GM12878 (cell line): ENCODE measurements at regions not wholly inside any gene's neighbourhood (a gene's known extent, or its start where the extent isn't known, plus 50 kb on each side); places are given as distances from the start of the nearest gene placed in this dataset. TPM values are rescaled to one million over a fixed set of nuclear protein-coding genes. Genes with fewer than 3 reads are reported as not detected.
A peak's percentile ranks its signal among the peaks of the same experiment; 100 is the strongest.
"Not testable (repeated sequence)": the region's sequence is repeated elsewhere in the genome, so short reads cannot be mapped to it uniquely, and the experiment has no call there.

Experiments
- ATAC-seq: fragments of 200-7000 bp; cut with Tn5 transposase; 3 replicates; pipeline ENCODE4 v1.9.1; 2020; ENCODE audit warnings: mild to moderate bottlenecking, moderate library complexity
- BruUV-seq: library from RNA; stranded (reverse); fragments of 400-500 nt; replicated peaks from 2 replicates; lab custom pipeline; 2021; lab: Mats Ljungman, UMichigan
- CTCF ChIA-PET: fragments of 300-600 bp; sonication (Branson Sonifier 250); formaldehyde crosslinking; extraction: SDS; loops from one replicate; lab custom pipeline; 2021; ENCODE audit warnings: inconsistent platforms; lab: Yijun Ruan, JAX
- POLR2A ChIA-PET: fragments of 350-600 bp; formaldehyde crosslinking; extraction: SDS; loops from one replicate; lab custom pipeline; 2021; ENCODE audit warnings: inconsistent platforms; lab: Charles Lee
- RAD21 ChIA-PET: fragments of 300-600 bp; sonication (Branson Sonifier 250); formaldehyde crosslinking; loops from one replicate; lab custom pipeline; 2023; ENCODE audit warnings: antibody characterized with exemption; ENCODE audit not compliant: unreplicated experiment; lab: Charles Lee
- SMC1A ChIA-PET: fragments of 300-600 bp; sonication (Branson Sonifier 250); formaldehyde crosslinking; loops from one replicate; lab custom pipeline; 2023; ENCODE audit not compliant: unreplicated experiment, uncharacterized antibody; lab: Charles Lee
- DNase-seq: peaks from one replicate; pipeline ENCODE4 v3.0.0-alpha.2; 2011; ENCODE audit warnings: low read depth, low spot score
- FAIRE-seq: peaks from 3 replicates; lab custom pipeline; 2011; peaks lifted over from hg19 to GRCh38; lab: Jason Lieb, UNC
- H2AFZ ChIP-seq: 2 replicates; pipeline ENCODE4 v1.6.0; 2011; ENCODE audit warnings: low read depth, low read length, control low read depth; ENCODE audit not compliant: control insufficient read depth
- H3K27ac ChIP-seq: 2 replicates; pipeline ENCODE4 v1.5.1; 2011; ENCODE audit warnings: control low read depth; ENCODE audit not compliant: control insufficient read depth, insufficient read depth
- H3K27me3 ChIP-seq, 2 experiments: replicated peaks in 1 of 2; 2 replicates each; pipeline versions ENCODE4 v1.6.0 to v1.6.1; 2011; ENCODE audit warnings: low read length in 1 of 2; ENCODE audit not compliant: control insufficient read depth in 2 of 2, insufficient read depth in 2 of 2
- H3K36me3 ChIP-seq, 2 experiments: 2 replicates each; pipeline ENCODE4 v1.5.1; 2011; ENCODE audit warnings: low read length in 1 of 2; ENCODE audit not compliant: control insufficient read depth in 2 of 2, insufficient read depth in 2 of 2
- H3K4me1 ChIP-seq: 2 replicates; pipeline ENCODE4 v1.6.1; 2011; ENCODE audit warnings: mild to moderate bottlenecking, low read length, moderate library complexity, mixed read lengths; ENCODE audit not compliant: control insufficient read depth, insufficient read depth
- H3K4me2 ChIP-seq: 2 replicates; pipeline ENCODE4 v1.6.0; 2011; ENCODE audit warnings: control low read depth; ENCODE audit not compliant: control insufficient read depth, insufficient read depth
- H3K4me3 ChIP-seq: fragments of 200-600 bp; sonication (generic); 2 replicates; pipeline ENCODE4 v1.5.1; 2016
- H3K79me2 ChIP-seq: 2 replicates; pipeline ENCODE4 v1.6.0; 2011; ENCODE audit warnings: low read length; ENCODE audit not compliant: control insufficient read depth, insufficient read depth
- H3K9ac ChIP-seq: 2 replicates; pipeline ENCODE4 v1.8.0; 2011; ENCODE audit warnings: low read length, control low read depth, mixed read lengths; ENCODE audit not compliant: control insufficient read depth, insufficient read depth
- H3K9me3 ChIP-seq: replicated peaks from 3 replicates; pipeline ENCODE4 v1.5.1; 2011; ENCODE audit warnings: mild to moderate bottlenecking, low read length; ENCODE audit not compliant: control insufficient read depth, insufficient read depth
- H4K20me1 ChIP-seq: 2 replicates; pipeline ENCODE4 v1.6.0; 2011; ENCODE audit not compliant: control insufficient read depth, insufficient read depth
- SPI1 ChIP-seq: IDR thresholded peaks from 2 replicates; pipeline ENCODE4 v1.6.1; 2011; ENCODE audit warnings: low read depth, mild to moderate bottlenecking, low read length, moderate library complexity, borderline replicate concordance; ENCODE audit not compliant: insufficient read depth
- WGBS: methylation state at CpG from one replicate; pipeline ENCODE4 v1.1.6; 2016; ENCODE audit warnings: low lambda C conversion rate; ENCODE audit not compliant: insufficient replicate concordance, insufficient coverage; ENCODE audit errors: missing lambda C conversion rate; 5-methylcytosine and 5-hydroxymethylcytosine counted together
- in situ Hi-C: fragments of 300-500 bp; cut with MboI; formaldehyde crosslinking; loops from 9 replicates; pipeline ENCODE4 v1.14.3; 2018; ENCODE audit warnings: mixed read lengths
- intact Hi-C: fragments of 100-400 bp; cut with micrococcal nuclease; formaldehyde crosslinking; loops from one replicate; pipeline ENCODE4 v1.14.2; 2022; ENCODE audit not compliant: unreplicated experiment
- small RNA-seq: library from RNA; depleted of rRNA; stranded (forward); fragments of <200 nt; gene quantifications from one replicate; pipeline ENCODE3, GENCODE V24; 2014

GRCh38 chr5:50607953-50608705 lies 58.3 kb upstream of the PARP8 start:
- RAD21 ChIA-PET, H4K20me1 ChIP-seq, H3K27me3 ChIP-seq, H3K4me3 ChIP-seq, BruUV-seq, H3K79me2 ChIP-seq, H3K4me1 ChIP-seq, H3K27ac ChIP-seq, H2AFZ ChIP-seq, CTCF ChIA-PET, POLR2A ChIA-PET, in situ Hi-C loops, H3K9me3 ChIP-seq, H3K36me3 ChIP-seq, ATAC-seq, H3K4me2 ChIP-seq, FAIRE-seq, SMC1A ChIA-PET, H3K9ac ChIP-seq, DNase-seq: not testable (repeated sequence)
- intact Hi-C loops: loop anchor here (5.0 kb wide), 1 partner anchor 59 kb away; the partner anchor contains the start of gene PARP8
- WGBS: 83% methylated on average over 49 of the region's 49 CpGs

GRCh38 chr5:50613057-50613456 lies 53.4 kb upstream of the PARP8 start:
- POLR2A ChIA-PET, H3K9ac ChIP-seq, H3K27me3 ChIP-seq, in situ Hi-C loops, H3K4me2 ChIP-seq, H3K36me3 ChIP-seq, H3K79me2 ChIP-seq, SMC1A ChIA-PET, H4K20me1 ChIP-seq, RAD21 ChIA-PET, H3K9me3 ChIP-seq, H2AFZ ChIP-seq, H3K4me1 ChIP-seq, H3K27ac ChIP-seq, DNase-seq, BruUV-seq, H3K4me3 ChIP-seq, CTCF ChIA-PET, FAIRE-seq, ATAC-seq, intact Hi-C loops: not testable (repeated sequence)
- WGBS: 6% methylated on average over 3 of the region's 3 CpGs
- peak; percentile 77 for TF ChIP-seq SPI1

Small RNAs in the stretch of these regions (small RNA-seq; reads per million reads assigned to genes)
- not detected for gene AC112187.2
